ENCODE measurements at regions not wholly inside any gene's neighbourhood (a gene's known extent, or its start where the extent isn't known, plus 50 kb on each side); places are given as distances from the start of the nearest gene placed in this dataset.
"Not testable (repeated sequence)": the region's sequence is repeated elsewhere in the genome, so short reads cannot be mapped to it uniquely, and the experiment has no call there.

GRCh38 chr12:9448648-9449047 lies 159.1 kb downstream of the KLRB1 start:
- not testable (repeated sequence) for DNase-seq

GRCh38 chr12:9447791-9448614 lies 159.7 kb downstream of the KLRB1 start:
- DNase-seq: peak; percentile 93

GRCh38 chr12:9446883-9447761 lies 160.6 kb downstream of the KLRB1 start:
- DNase-seq: not testable (repeated sequence)

- not testable (repeated sequence) for DNase-seq
Measured at GRCh38 chr12:9440428-9440827, 167.3 kb downstream of the KLRB1 start.

- DNase-seq: not testable (repeated sequence)
Measured at GRCh38 chr12:9435682-9436081, 172.0 kb downstream of the KLRB1 start.

GRCh38 chr12:9430385-9430784 lies 177.3 kb downstream of the KLRB1 start:
- DNase-seq: not testable (repeated sequence)

GRCh38 chr12:9428856-9429255 lies 178.9 kb downstream of the KLRB1 start:
- not testable (repeated sequence) for DNase-seq

- not testable (repeated sequence) for DNase-seq
Measured at GRCh38 chr12:9425429-9425828, 182.3 kb downstream of the KLRB1 start.

- not testable (repeated sequence) for DNase-seq
Measured at GRCh38 chr12:9424175-9424740, 183.5 kb downstream of the KLRB1 start.

GRCh38 chr12:9422689-9423088 lies 185.0 kb downstream of the KLRB1 start:
- not testable (repeated sequence) for DNase-seq

GRCh38 chr12:9421520-9422086 lies 186.1 kb downstream of the KLRB1 start:
- DNase-seq: not testable (repeated sequence)

- not testable (repeated sequence) for DNase-seq
Measured at GRCh38 chr12:9420817-9421519, 186.7 kb downstream of the KLRB1 start.

- DNase-seq: not testable (repeated sequence)
Measured at GRCh38 chr12:9418669-9419041, 189.1 kb downstream of the KLRB1 start.

- DNase-seq: not testable (repeated sequence)
Measured at GRCh38 chr12:9417947-9418668, 189.6 kb downstream of the KLRB1 start.

- DNase-seq: not testable (repeated sequence)
Measured at GRCh38 chr12:9417341-9417740, 190.4 kb downstream of the KLRB1 start.

GRCh38 chr12:9416346-9416745 lies 191.4 kb downstream of the KLRB1 start:
- not testable (repeated sequence) for DNase-seq

GRCh38 chr12:9415898-9416297 lies 191.8 kb downstream of the KLRB1 start:
- DNase-seq: not testable (repeated sequence)

- DNase-seq: not testable (repeated sequence)
Measured at GRCh38 chr12:9413862-9414261, 193.9 kb downstream of the KLRB1 start.

GRCh38 chr12:9412459-9412858 lies 195.3 kb downstream of the KLRB1 start:
- DNase-seq: not testable (repeated sequence)

- DNase-seq: not testable (repeated sequence)
Measured at GRCh38 chr12:9411616-9412268, 196.0 kb downstream of the KLRB1 start.

- DNase-seq: not testable (repeated sequence)
Measured at GRCh38 chr12:9407425-9407748, 199.2 kb upstream of the PZP start.

Data from right hindlimb (tissue), 1 donor.